GM12865 (cell line): ENCODE measurements at regions not wholly inside any gene's neighbourhood (a gene's known extent, or its start where the extent isn't known, plus 50 kb on each side); places are given as distances from the start of the nearest gene placed in this dataset.

Experiments used
- DNase-seq: peaks from one replicate; pipeline ENCODE4 v3.0.0; 2010; ENCODE audit warnings: low read depth
- H3K4me3 ChIP-seq: 2 replicates; pipeline ENCODE4 v1.5.1; 2011; ENCODE audit warnings: mild to moderate bottlenecking, low read depth, low read length, control low read depth
- TF ChIP-seq, protein P1 (sequence below): IDR thresholded peaks from 2 replicates; pipeline ENCODE4 v1.5.1; 2011; ENCODE audit warnings: low read length, control low read depth, low read depth, inconsistent platforms; ENCODE audit not compliant: insufficient read depth; ENCODE audit errors: missing control alignments

DNA sequence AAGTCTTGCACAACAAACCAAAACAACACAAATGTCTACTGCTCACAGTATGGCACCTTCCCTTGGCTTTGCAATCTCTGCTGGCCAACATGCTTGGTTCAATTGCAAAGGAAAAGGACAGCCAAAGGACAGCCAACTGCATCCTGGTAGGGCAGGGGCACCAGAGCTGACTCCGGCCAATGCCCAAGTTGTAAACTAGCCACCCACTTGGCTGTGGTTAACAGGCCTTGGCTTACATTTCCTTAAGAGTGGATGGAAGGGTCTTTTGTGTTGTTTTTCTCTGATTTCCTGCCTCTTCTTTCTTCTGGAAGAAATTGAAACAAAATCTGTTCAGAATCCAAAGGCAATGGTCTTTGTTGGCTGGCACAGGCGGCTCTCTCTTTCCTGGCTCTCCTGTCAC is 119.1 kb upstream of the TRIB2 start:
- no peak for DNase-seq
- TF ChIP-seq, protein P1, sequence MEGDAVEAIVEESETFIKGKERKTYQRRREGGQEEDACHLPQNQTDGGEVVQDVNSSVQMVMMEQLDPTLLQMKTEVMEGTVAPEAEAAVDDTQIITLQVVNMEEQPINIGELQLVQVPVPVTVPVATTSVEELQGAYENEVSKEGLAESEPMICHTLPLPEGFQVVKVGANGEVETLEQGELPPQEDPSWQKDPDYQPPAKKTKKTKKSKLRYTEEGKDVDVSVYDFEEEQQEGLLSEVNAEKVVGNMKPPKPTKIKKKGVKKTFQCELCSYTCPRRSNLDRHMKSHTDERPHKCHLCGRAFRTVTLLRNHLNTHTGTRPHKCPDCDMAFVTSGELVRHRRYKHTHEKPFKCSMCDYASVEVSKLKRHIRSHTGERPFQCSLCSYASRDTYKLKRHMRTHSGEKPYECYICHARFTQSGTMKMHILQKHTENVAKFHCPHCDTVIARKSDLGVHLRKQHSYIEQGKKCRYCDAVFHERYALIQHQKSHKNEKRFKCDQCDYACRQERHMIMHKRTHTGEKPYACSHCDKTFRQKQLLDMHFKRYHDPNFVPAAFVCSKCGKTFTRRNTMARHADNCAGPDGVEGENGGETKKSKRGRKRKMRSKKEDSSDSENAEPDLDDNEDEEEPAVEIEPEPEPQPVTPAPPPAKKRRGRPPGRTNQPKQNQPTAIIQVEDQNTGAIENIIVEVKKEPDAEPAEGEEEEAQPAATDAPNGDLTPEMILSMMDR: no peak
- no peak overlapping the region for H3K4me3 ChIP-seq

DNA sequence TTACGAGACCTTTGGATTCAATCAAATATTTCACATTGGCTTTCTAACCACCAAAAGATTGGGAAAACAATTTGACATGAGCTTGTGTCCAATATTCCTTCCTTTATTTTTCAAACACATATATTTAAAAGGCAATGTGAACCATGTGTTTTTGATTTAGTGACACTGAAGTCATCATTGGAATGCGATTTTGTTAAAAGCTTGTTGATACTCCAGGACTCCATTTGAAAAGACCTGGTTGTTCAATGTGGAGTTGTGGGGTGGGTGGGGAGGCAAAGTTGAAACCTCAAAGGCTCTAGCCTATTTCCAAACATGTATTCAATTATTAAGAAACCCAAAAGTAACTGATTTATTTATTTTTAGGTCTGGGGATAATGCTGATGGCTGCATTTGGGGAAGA is 114.1 kb upstream of the TRIB2 start:
- H3K4me3 ChIP-seq: no peak overlapping the region
- TF ChIP-seq, protein P1: no peak
- DNase-seq: no peak

DNA sequence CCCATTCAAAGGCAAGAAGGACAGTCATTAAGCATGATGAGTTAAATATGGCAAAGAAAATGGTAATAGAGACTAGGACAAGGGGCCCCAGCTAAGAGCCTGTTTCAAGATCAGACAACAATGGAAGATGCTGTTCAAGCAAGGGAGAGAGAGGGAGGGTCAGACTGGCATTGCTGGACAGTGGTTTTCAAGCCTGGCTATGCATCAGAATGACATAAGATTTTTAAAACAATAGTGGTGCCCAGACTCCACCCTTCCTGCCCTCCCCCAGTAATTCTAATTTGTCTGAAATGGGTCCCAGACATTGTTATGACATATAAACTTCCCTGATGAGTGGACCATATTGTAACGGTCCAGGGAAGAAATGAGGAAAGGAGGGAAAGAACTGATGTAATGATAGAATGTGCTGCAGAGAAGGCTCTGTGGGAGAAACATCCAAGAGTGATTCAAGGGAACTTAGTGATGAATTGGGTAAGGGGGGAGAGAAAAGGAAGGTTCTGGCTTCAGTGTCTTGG is 112.9 kb upstream of the TRIB2 start:
- TF ChIP-seq, protein P1: no peak
- no peak for DNase-seq
- no peak overlapping the region for H3K4me3 ChIP-seq

DNA sequence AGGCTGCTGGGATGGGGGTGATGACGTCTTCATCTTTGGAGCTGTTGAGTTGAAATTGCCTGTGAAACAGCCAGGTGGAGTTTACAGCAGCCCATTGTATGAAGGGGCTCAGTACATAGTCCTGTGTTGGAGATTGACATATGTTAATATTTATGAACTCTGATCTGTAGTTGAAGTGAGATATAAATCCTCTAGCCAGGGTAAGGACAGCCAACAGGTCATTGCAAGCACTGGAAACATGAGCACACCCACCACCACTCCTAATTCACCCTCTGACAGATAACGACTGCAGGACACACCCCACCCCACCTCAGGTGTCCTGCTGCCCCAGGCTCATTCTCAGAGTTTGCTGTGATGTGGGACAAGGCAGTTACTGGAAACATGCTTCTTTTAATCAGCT is 112.4 kb upstream of the TRIB2 start:
- TF ChIP-seq, protein P1: no peak
- DNase-seq: no peak
- no peak overlapping the region for H3K4me3 ChIP-seq

DNA sequence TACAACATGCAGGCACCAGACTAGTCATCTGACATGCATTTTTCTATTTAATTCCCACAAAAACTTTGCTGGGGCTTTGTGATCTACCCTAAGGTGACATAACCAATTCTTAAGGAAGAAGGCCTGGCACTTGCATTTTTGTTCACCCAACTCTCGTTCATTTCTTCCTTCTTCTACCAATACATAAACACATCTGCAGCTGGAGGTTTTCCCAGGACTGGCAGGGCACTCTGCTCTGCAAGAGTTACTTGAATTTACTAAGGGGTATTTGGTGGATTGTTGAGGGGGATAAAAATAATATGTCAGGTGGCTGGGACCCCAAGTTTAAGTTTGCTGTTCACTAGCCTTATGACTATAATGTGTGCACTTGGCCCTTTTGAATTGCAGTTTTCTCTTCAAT is 111.4 kb upstream of the TRIB2 start:
- TF ChIP-seq, protein P1: no peak
- no peak overlapping the region for H3K4me3 ChIP-seq
- DNase-seq: no peak

DNA sequence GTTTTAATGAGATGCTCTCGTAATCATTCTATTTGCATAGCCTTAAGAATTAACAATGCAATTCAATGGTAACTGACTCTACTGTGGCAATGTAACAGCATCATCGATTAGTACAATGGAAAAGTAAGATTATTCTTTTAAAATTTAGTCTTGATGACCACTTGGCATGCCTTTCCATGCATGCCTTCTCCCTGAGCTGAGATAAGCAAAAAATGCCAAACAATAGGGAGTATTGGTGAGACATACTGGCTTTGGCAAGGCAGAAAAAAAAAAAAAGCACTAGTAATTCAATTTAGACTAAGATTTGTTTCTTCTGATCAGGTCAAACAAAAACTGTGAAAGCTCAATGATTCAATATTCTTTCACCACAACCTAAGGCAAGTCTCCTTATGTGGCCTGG is 110.8 kb upstream of the TRIB2 start:
- H3K4me3 ChIP-seq: no peak overlapping the region
- TF ChIP-seq, protein P1: no peak
- no peak for DNase-seq

DNA sequence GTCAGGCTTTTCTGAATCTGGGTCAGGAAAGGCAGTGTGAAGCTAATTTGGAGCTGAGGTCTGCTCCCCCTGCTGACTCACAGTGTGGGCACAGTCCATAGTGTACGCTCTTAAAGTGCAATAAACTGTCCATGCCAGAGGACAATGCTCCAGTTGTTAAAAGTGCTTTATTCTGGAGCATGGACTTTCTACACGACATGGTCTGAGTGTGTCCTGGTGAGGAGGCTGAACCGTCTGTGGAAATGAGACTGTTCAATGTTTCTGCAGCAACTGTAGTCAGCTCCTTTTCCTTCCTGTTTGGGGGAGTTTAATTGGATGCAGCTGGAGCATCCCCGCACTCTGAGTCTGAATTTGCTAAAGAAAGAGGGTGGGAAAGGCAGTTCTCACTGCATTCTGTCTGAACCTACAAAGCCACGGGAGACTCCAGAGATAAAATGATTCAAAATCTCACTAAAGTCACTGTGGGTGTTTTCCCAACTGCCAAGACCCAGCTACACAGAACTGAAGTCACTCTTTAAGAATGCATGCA is 110.2 kb upstream of the TRIB2 start:
- H3K4me3 ChIP-seq: no peak overlapping the region
- no peak for DNase-seq
- TF ChIP-seq, protein P1: no peak
